NCI-H524 treated with DMSO at 0.1 percent for 48 hours (cell line): ENCODE measurements at regions not wholly inside any gene's neighbourhood (a gene's known extent, or its start where the extent isn't known, plus 50 kb on each side); places are given as distances from the start of the nearest gene placed in this dataset.

Source experiments
- DNase-seq: peaks from one replicate; lab custom pipeline; 2025; lab: John Stamatoyannopoulos, UW

- no peak for DNase-seq
Observed at GRCh38 chr15:62745621-62746225, 296.8 kb upstream of the TPM1 start.

GRCh38 chr15:62748196-62748595, 294.4 kb upstream of the TPM1 start:
- DNase-seq, result no peak

- DNase-seq, result no peak
Observed at GRCh38 chr15:62749036-62749815, 293.3 kb upstream of the TPM1 start.

GRCh38 chr15:62750471-62750870, 292.1 kb upstream of the TPM1 start:
- no peak for DNase-seq

GRCh38 chr15:62752657-62753517, 289.7 kb upstream of the TPM1 start:
- no peak for DNase-seq

- DNase-seq, result no peak
Observed at GRCh38 chr15:62753518-62754221, 288.9 kb upstream of the TPM1 start.

GRCh38 chr15:62756326-62756994, 286.1 kb upstream of the TPM1 start:
- DNase-seq, result no peak

- no peak for DNase-seq
Observed at GRCh38 chr15:62756995-62757360, 285.6 kb upstream of the TPM1 start.

GRCh38 chr15:62757535-62757934, 285.0 kb upstream of the TPM1 start:
- DNase-seq, result no peak

GRCh38 chr15:62758126-62758951, 284.2 kb upstream of the TPM1 start:
- no peak for DNase-seq

GRCh38 chr15:62758952-62759349, 283.6 kb upstream of the TPM1 start:
- DNase-seq, result no peak

GRCh38 chr15:62760538-62760937, 282.0 kb upstream of the TPM1 start:
- no peak for DNase-seq

GRCh38 chr15:62765916-62766315, 276.6 kb upstream of the TPM1 start:
- DNase-seq, result no peak

- no peak for DNase-seq
Observed at GRCh38 chr15:62766599-62766998, 275.9 kb upstream of the TPM1 start.

- no peak for DNase-seq
Observed at GRCh38 chr15:62769604-62770003, 272.9 kb upstream of the TPM1 start.

GRCh38 chr15:62770111-62770660, 272.4 kb upstream of the TPM1 start:
- DNase-seq, result no peak

GRCh38 chr15:62770752-62771151, 271.8 kb upstream of the TPM1 start:
- DNase-seq, result no peak

GRCh38 chr15:62771234-62771633, 271.3 kb upstream of the TPM1 start:
- no peak for DNase-seq

- no peak for DNase-seq
Observed at GRCh38 chr15:62773369-62774165, 269.0 kb upstream of the TPM1 start.

- DNase-seq, result no peak
Observed at GRCh38 chr15:62775932-62776331, 266.6 kb upstream of the TPM1 start.
